GM12872 (cell line): ENCODE measurements at regions not wholly inside any gene's neighbourhood (a gene's known extent, or its start where the extent isn't known, plus 50 kb on each side); places are given as distances from the start of the nearest gene placed in this dataset.

Source experiments
- CTCF ChIP-seq: IDR thresholded peaks from 3 replicates; pipeline ENCODE4 v1.5.1; 2011; ENCODE audit warnings: low read depth, mild to moderate bottlenecking, low read length, moderate library complexity; ENCODE audit not compliant: insufficient read depth

- TF ChIP-seq CTCF, result no peak
Observed at GRCh38 chr20:23299673-23300050, 50.9 kb upstream of the NXT1 start.

- no peak for TF ChIP-seq CTCF
Observed at GRCh38 chr20:23298926-23299672, 51.5 kb upstream of the NXT1 start.

GRCh38 chr20:23298155-23298554 lies 52.4 kb upstream of the NXT1 start:
- TF ChIP-seq CTCF, result no peak

GRCh38 chr20:23296841-23297701 lies 53.5 kb upstream of the NXT1 start:
- no peak for TF ChIP-seq CTCF

- no peak for TF ChIP-seq CTCF
Observed at GRCh38 chr20:23295934-23296333, 54.7 kb upstream of the NXT1 start.

- no peak for TF ChIP-seq CTCF
Observed at GRCh38 chr20:23294671-23295070, 55.9 kb upstream of the NXT1 start.

- TF ChIP-seq CTCF, result no peak
Observed at GRCh38 chr20:23294166-23294565, 56.4 kb upstream of the NXT1 start.
